GM19351 (cell line): ENCODE measurements at regions not wholly inside any gene's neighbourhood (a gene's known extent, or its start where the extent isn't known, plus 50 kb on each side); places are given as distances from the start of the nearest gene placed in this dataset.
A peak's percentile ranks its signal among the peaks of the same experiment; 100 is the strongest.

ENCODE experiments used
- ATAC-seq: cut with Tn5 transposase; IDR thresholded peaks from one replicate; pipeline ENCODE4 v1.9.1; 2021; ENCODE audit warnings: mild to moderate bottlenecking, moderate library complexity; ENCODE audit not compliant: unreplicated experiment

GRCh38 chr5:144103611-144104485, 66.6 kb downstream of the YIPF5 start:
- ATAC-seq, result peak; percentile 66

GRCh38 chr5:144105371-144105770, 65.1 kb downstream of the YIPF5 start:
- no peak for ATAC-seq

GRCh38 chr5:144108131-144108530, 62.3 kb downstream of the YIPF5 start:
- ATAC-seq, result no peak
